Activated T-helper 2 cell treated with anti-CD3 and anti-CD28 coated beads, Interferon-gamma antibody, Interleukin-2, Interleukin-4, amounts not matched to agents 10 μg/mL and 5 μg/mL and 100 μg/mL, durations not matched to agents 14 hours and 24 hours and 36 hours (primary cell): ENCODE measurements at regions not wholly inside any gene's neighbourhood (a gene's known extent, or its start where the extent isn't known, plus 50 kb on each side); places are given as distances from the start of the nearest gene placed in this dataset.

Experiments
- DNase-seq: peaks from one replicate; pipeline ENCODE4 v3.0.0; 2021; ENCODE audit warnings: low spot score
- H3K27ac Mint-ChIP-seq: one replicate; pipeline ENCODE4 v1.8.0; 2021; ENCODE audit warnings: mixed read lengths
- H3K27me3 Mint-ChIP-seq: one replicate; pipeline ENCODE4 v1.8.0; 2021; ENCODE audit warnings: low read depth, mixed read lengths
- H3K36me3 Mint-ChIP-seq: one replicate; pipeline ENCODE4 v1.8.0; 2021; ENCODE audit warnings: low read depth, mixed read lengths
- H3K4me1 Mint-ChIP-seq: one replicate; pipeline ENCODE4 v1.8.0; 2021; ENCODE audit warnings: low read depth, mixed read lengths
- H3K4me3 Mint-ChIP-seq: one replicate; pipeline ENCODE4 v1.8.0; 2021; ENCODE audit warnings: low read depth, mild to moderate bottlenecking, moderate library complexity, mixed read lengths
- H3K9me3 Mint-ChIP-seq: one replicate; pipeline ENCODE4 v1.8.0; 2021; ENCODE audit warnings: mixed read lengths
- intact Hi-C: fragments of 100-400 bp; cut with micrococcal nuclease; formaldehyde crosslinking; loops from one replicate; pipeline ENCODE4 v1.15.1; 2023

GRCh38 chr10:61834519-61834918 lies 67.0 kb upstream of the ARID5B start:
- no peaks in the 10 kb centered on the region for H3K36me3 Mint-ChIP-seq
- no peak overlapping the region for H3K4me3 Mint-ChIP-seq
- H3K27me3 Mint-ChIP-seq: no peaks in the 10 kb centered on the region
- intact Hi-C loops: no loop called here
- no peak overlapping the region for H3K27ac Mint-ChIP-seq
- H3K9me3 Mint-ChIP-seq: no peaks in the 10 kb centered on the region
- no peak for DNase-seq
- peaks cover 25% of the 10 kb centered on the region for H3K4me1 Mint-ChIP-seq

GRCh38 chr10:61835069-61835945 lies 66.2 kb upstream of the ARID5B start:
- Mint-ChIP-seq H3K27me3 (no peaks in the 10 kb centered on the region), H3K9me3 (no peaks in the 10 kb centered on the region), H3K27ac (no peak overlapping the region), H3K4me1 (peaks cover 25% of the 10 kb centered on the region), H3K36me3 (no peaks in the 10 kb centered on the region), H3K4me3 (no peak overlapping the region)
- no peak for DNase-seq
- intact Hi-C loops: loop anchor here (1.0 kb wide), 1 partner anchor 84 kb away; no protein-coding TSS in a partner anchor

- H3K27ac Mint-ChIP-seq: no peak overlapping the region
- H3K27me3 Mint-ChIP-seq: no peaks in the 10 kb centered on the region
- no peaks in the 10 kb centered on the region for H3K36me3 Mint-ChIP-seq
- intact Hi-C loops: loop anchor here (1.0 kb wide), 1 partner anchor 85 kb away; no protein-coding TSS in a partner anchor
- H3K9me3 Mint-ChIP-seq: no peaks in the 10 kb centered on the region
- H3K4me1 Mint-ChIP-seq: peaks cover 25% of the 10 kb centered on the region
- no peak for DNase-seq
- H3K4me3 Mint-ChIP-seq: no peak overlapping the region
Measured at GRCh38 chr10:61835946-61836887, 65.3 kb upstream of the ARID5B start.

- Mint-ChIP-seq H3K9me3 (no peaks in the 10 kb centered on the region), H3K27ac (no peak overlapping the region), H3K36me3 (no peaks in the 10 kb centered on the region), H3K4me1 (peaks cover 25% of the 10 kb centered on the region), H3K27me3 (no peaks in the 10 kb centered on the region), H3K4me3 (no peak overlapping the region)
- intact Hi-C loops: no loop called here
- no peak for DNase-seq
Measured at GRCh38 chr10:61836888-61837754, 64.4 kb upstream of the ARID5B start.

- peaks cover 25% of the 10 kb centered on the region for H3K4me1 Mint-ChIP-seq
- H3K9me3 Mint-ChIP-seq: no peaks in the 10 kb centered on the region
- H3K4me3 Mint-ChIP-seq: no peak overlapping the region
- no peak for DNase-seq
- no peaks in the 10 kb centered on the region for H3K27me3 Mint-ChIP-seq
- intact Hi-C loops: no loop called here
- no peaks in the 10 kb centered on the region for H3K36me3 Mint-ChIP-seq
- no peak overlapping the region for H3K27ac Mint-ChIP-seq
Measured at GRCh38 chr10:61837755-61838171, 63.7 kb upstream of the ARID5B start.

GRCh38 chr10:61839916-61840315 lies 61.6 kb upstream of the ARID5B start:
- intact Hi-C loops: no loop called here
- DNase-seq: no peak
- Mint-ChIP-seq H3K27ac (no peak overlapping the region), H3K27me3 (no peaks in the 10 kb centered on the region), H3K4me3 (no peak overlapping the region), H3K36me3 (no peaks in the 10 kb centered on the region), H3K9me3 (no peaks in the 10 kb centered on the region), H3K4me1 (peaks cover 21% of the 10 kb centered on the region)

GRCh38 chr10:61840403-61840802 lies 61.1 kb upstream of the ARID5B start:
- Mint-ChIP-seq H3K36me3 (no peaks in the 10 kb centered on the region), H3K4me3 (no peak overlapping the region), H3K27ac (no peak overlapping the region), H3K27me3 (no peaks in the 10 kb centered on the region), H3K4me1 (peaks cover 17% of the 10 kb centered on the region), H3K9me3 (no peaks in the 10 kb centered on the region)
- intact Hi-C loops: no loop called here
- DNase-seq: no peak

GRCh38 chr10:61841338-61841875 lies 60.1 kb upstream of the ARID5B start:
- Mint-ChIP-seq H3K27ac (no peak overlapping the region), H3K36me3 (no peaks in the 10 kb centered on the region), H3K4me3 (no peak overlapping the region), H3K9me3 (no peaks in the 10 kb centered on the region), H3K27me3 (no peaks in the 10 kb centered on the region), H3K4me1 (peaks cover 9% of the 10 kb centered on the region)
- DNase-seq: no peak
- intact Hi-C loops: no loop called here

GRCh38 chr10:61842755-61843497 lies 58.6 kb upstream of the ARID5B start:
- Mint-ChIP-seq H3K4me1 (peaks cover 9% of the 10 kb centered on the region), H3K27ac (no peak overlapping the region), H3K4me3 (no peak overlapping the region), H3K27me3 (no peaks in the 10 kb centered on the region), H3K9me3 (no peaks in the 10 kb centered on the region), H3K36me3 (no peaks in the 10 kb centered on the region)
- DNase-seq: no peak
- intact Hi-C loops: no loop called here

- Mint-ChIP-seq H3K4me1 (peaks cover 9% of the 10 kb centered on the region), H3K4me3 (no peak overlapping the region), H3K9me3 (no peaks in the 10 kb centered on the region), H3K27me3 (no peaks in the 10 kb centered on the region), H3K27ac (no peak overlapping the region), H3K36me3 (no peaks in the 10 kb centered on the region)
- no peak for DNase-seq
- intact Hi-C loops: no loop called here
Measured at GRCh38 chr10:61844116-61844822, 57.2 kb upstream of the ARID5B start.

- H3K27ac Mint-ChIP-seq: no peak overlapping the region
- no peak overlapping the region for H3K4me3 Mint-ChIP-seq
- DNase-seq: no peak
- intact Hi-C loops: no loop called here
- H3K27me3 Mint-ChIP-seq: no peaks in the 10 kb centered on the region
- H3K36me3 Mint-ChIP-seq: no peaks in the 10 kb centered on the region
- H3K4me1 Mint-ChIP-seq: peaks cover 9% of the 10 kb centered on the region
- H3K9me3 Mint-ChIP-seq: no peaks in the 10 kb centered on the region
Measured at GRCh38 chr10:61845196-61845949, 56.1 kb upstream of the ARID5B start.
